ENCODE measurements at regions not wholly inside any gene's neighbourhood (a gene's known extent, or its start where the extent isn't known, plus 50 kb on each side); places are given as distances from the start of the nearest gene placed in this dataset.
A peak's percentile ranks its signal among the peaks of the same experiment; 100 is the strongest.
"Not testable (repeated sequence)": the region's sequence is repeated elsewhere in the genome, so short reads cannot be mapped to it uniquely, and the experiment has no call there.

DNA sequence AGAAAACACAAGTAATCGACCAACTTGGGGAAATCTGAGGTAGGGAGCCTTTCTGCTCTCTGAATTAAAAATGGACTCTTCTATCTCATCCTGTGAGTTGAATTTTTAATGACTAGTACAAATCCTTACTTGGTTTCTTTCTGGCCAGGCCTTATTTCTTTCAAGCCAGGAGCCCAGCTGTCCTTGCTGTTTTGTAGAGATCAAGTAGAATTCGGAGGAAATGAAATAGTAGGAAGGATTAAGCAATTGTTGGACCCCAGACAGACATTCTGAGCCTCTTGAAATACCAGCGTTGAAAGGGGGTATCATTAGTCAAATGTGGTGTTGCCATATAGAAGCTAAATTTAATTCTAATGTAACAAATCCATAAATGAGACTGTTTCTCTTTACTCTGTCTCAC is 53.7 kb upstream of the SMIM15 start:
- ATAC-seq, result no peak
- DNase-seq, result no peak
- Mint-ChIP-seq H3K4me3 (no peak overlapping the region), H3K36me3 (ENCODE audit: insufficient read depth) (no peaks in the 10 kb centered on the region), H3K27me3 (ENCODE audit: low read depth) (peaks cover 4% of the 10 kb centered on the region), H3K9me3 (no peaks in the 10 kb centered on the region), H3K4me1 (ENCODE audit: low read depth) (no peaks in the 10 kb centered on the region)

- Mint-ChIP-seq H3K4me3 (no peak overlapping the region), H3K36me3 (ENCODE audit: insufficient read depth) (no peaks in the 10 kb centered on the region), H3K4me1 (ENCODE audit: low read depth) (no peaks in the 10 kb centered on the region), H3K27me3 (ENCODE audit: low read depth) (peaks cover 4% of the 10 kb centered on the region), H3K9me3 (no peaks in the 10 kb centered on the region)
- DNase-seq, result no peak
- no peak for ATAC-seq
These were observed 54.5 kb upstream of the SMIM15 start for GRCh38 chr5:61216741-61217140.

- no peaks in the 10 kb centered on the region for H3K36me3 Mint-ChIP-seq (ENCODE audit: insufficient read depth)
- H3K4me1 Mint-ChIP-seq (ENCODE audit: low read depth), result no peaks in the 10 kb centered on the region
- H3K9me3 Mint-ChIP-seq, result no peaks in the 10 kb centered on the region
- H3K4me3 Mint-ChIP-seq, result no peak overlapping the region
- DNase-seq (no peak), ATAC-seq (no peak)
- H3K27me3 Mint-ChIP-seq (ENCODE audit: low read depth), result peaks cover 4% of the 10 kb centered on the region
These were observed 54.9 kb upstream of the SMIM15 start for GRCh38 chr5:61217214-61217613.

DNA sequence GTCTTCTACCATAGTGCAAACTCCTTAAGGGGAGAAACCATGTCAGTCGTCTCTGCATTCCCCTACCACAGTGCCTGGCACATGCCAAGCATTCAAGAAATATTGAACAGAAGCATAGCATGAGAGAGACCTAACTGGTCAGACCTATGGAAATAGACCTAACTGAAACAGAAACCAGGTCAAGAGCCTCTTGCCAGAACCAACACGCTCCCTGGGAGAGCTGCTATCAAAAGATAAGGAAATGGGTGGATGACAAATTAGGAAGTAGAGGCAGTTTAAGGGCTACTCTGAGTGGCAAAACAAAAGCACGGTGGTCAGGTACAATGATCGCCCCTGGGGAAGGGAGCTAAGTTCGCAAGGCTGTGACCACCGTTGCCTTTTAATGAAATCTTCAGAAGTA is 66.0 kb upstream of the SMIM15 start:
- no peak for DNase-seq
- Mint-ChIP-seq H3K9me3 (no peaks in the 10 kb centered on the region), H3K27me3 (ENCODE audit: low read depth) (no peaks in the 10 kb centered on the region), H3K4me1 (ENCODE audit: low read depth) (no peaks in the 10 kb centered on the region), H3K4me3 (no peak overlapping the region), H3K36me3 (ENCODE audit: insufficient read depth) (no peaks in the 10 kb centered on the region)
- no peak for ATAC-seq

DNA sequence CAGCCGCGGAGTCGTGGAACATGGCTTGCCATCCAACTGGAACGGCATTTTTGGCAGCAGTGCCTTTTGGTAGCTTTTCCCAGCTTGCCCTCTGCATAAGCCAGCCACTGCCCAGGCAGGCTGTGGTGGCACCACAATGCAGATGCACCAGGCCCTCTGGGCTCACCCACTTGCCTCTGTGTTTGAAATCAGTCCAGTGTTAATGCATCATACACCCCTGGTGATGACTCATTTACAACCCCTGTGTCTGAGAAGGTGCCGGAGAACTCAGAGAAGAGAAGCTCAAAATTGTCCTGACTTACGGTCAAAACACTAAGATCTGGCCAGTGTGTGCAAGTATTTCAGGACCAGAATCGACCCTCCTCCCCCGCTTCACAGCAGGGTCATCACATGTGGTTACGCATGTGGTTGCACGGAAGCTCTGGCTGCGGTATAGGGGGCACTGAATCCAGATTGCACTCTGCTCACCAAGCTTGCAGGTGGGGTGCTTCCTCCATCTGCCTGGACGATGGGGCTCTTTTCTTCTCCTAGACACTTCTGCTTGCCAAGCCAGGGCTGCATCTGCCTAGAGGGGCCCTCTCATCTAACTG is 66.5 kb upstream of the SMIM15 start:
- Mint-ChIP-seq H3K4me1 (ENCODE audit: low read depth) (no peaks in the 10 kb centered on the region), H3K4me3 (no peak overlapping the region), H3K27me3 (ENCODE audit: low read depth) (peaks cover 3% of the 10 kb centered on the region), H3K36me3 (ENCODE audit: insufficient read depth) (no peaks in the 10 kb centered on the region), H3K9me3 (no peaks in the 10 kb centered on the region)
- DNase-seq (no peak), ATAC-seq (peak in 1 of 2 donors; percentile 35)

GRCh38 chr5:61229416-61229815 is 67.1 kb upstream of the SMIM15 start:
- H3K4me1 Mint-ChIP-seq (ENCODE audit: low read depth), result no peaks in the 10 kb centered on the region
- H3K36me3 Mint-ChIP-seq (ENCODE audit: insufficient read depth), result no peaks in the 10 kb centered on the region
- DNase-seq (no peak), ATAC-seq (no peak)
- no peak overlapping the region for H3K4me3 Mint-ChIP-seq
- peaks cover 5% of the 10 kb centered on the region for H3K27me3 Mint-ChIP-seq (ENCODE audit: low read depth)
- no peaks in the 10 kb centered on the region for H3K9me3 Mint-ChIP-seq

DNA sequence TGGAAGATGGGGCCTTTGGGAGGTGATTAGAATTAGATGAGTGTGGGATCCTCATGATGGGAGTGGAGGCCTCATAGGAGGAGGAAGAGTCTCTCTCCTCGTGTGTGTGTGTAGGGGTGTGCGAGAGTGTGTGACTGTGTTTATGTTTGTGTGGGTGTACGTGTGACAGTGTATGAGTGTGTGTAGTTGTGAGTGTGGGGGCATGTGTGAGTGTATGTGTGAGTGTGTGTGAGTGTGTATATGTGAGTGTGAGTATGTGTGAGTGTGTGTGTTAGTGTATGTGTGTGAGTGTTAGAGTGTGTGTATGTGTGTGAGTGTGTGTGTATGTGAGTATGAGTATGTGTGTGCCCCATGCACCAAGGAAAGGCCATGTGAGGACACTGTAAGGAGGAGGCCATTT is 68.2 kb upstream of the SMIM15 start:
- no peaks in the 10 kb centered on the region for H3K4me1 Mint-ChIP-seq (ENCODE audit: low read depth)
- no peak overlapping the region for H3K4me3 Mint-ChIP-seq
- DNase-seq (no peak), ATAC-seq (no peak)
- peaks cover 8% of the 10 kb centered on the region for H3K27me3 Mint-ChIP-seq (ENCODE audit: low read depth)
- no peaks in the 10 kb centered on the region for H3K36me3 Mint-ChIP-seq (ENCODE audit: insufficient read depth)
- no peaks in the 10 kb centered on the region for H3K9me3 Mint-ChIP-seq

DNA sequence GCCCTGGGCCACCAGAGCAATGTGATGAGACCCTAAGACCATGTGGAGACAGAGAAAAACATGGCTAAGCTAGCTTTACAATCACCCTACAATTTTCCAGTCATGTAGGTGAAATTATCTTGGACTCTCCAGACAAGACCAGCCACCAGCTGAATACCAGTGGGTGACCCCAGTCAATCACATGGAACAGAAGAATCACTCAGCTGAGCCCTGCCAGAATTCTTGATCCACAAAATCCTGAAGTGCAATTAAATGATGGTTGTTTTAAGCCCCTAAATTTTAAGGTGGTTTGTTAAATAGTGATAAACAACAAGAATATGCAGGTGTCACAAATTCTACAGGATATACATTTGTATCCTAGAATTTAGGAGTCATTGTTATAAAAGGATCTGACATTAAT is 69.5 kb upstream of the SMIM15 start:
- H3K4me3 Mint-ChIP-seq, result no peak overlapping the region
- H3K4me1 Mint-ChIP-seq (ENCODE audit: low read depth), result no peaks in the 10 kb centered on the region
- H3K36me3 Mint-ChIP-seq (ENCODE audit: insufficient read depth), result no peaks in the 10 kb centered on the region

DNA sequence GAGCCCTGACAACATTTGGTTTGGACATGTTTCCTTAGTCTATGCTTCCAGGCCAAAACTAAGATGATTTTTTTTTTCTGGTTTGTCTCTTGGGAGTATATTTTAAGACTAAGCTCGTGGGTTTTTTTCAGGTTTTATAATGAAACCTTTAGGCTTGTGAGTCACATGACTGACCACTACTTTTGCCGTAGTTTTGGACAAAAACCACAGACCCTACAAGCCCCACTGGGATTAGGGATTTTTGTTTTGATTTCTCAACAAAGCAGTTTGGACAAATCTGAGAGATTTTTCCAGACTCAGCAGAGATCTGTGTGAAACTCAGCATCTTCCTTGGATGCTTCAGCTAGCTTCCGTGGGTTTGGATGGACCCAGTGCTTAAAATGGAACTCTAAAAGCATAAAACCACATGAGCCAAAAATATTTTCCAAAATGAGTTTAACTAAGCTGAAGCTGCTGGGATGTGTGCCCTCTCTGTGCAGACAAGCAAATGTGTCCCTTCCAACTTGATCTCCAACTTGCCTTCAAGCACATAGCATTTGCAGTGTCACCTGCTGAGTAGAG is 70.3 kb upstream of the SMIM15 start:
- no peaks in the 10 kb centered on the region for H3K4me1 Mint-ChIP-seq (ENCODE audit: low read depth)
- H3K9me3 Mint-ChIP-seq, result no peaks in the 10 kb centered on the region
- no peaks in the 10 kb centered on the region for H3K36me3 Mint-ChIP-seq (ENCODE audit: insufficient read depth)
- DNase-seq, result no peak
- ATAC-seq, result no peak
- H3K27me3 Mint-ChIP-seq (ENCODE audit: low read depth), result peaks cover 8% of the 10 kb centered on the region
- no peak overlapping the region for H3K4me3 Mint-ChIP-seq

More for the DNA sequence above, 69.5 kb upstream of the SMIM15 start:
- H3K27me3 Mint-ChIP-seq (ENCODE audit: low read depth), result peaks cover 8% of the 10 kb centered on the region
- no peak for ATAC-seq
- no peak for DNase-seq
- no peaks in the 10 kb centered on the region for H3K9me3 Mint-ChIP-seq

- H3K36me3 Mint-ChIP-seq (ENCODE audit: insufficient read depth), result no peaks in the 10 kb centered on the region
These were observed 71.8 kb upstream of the SMIM15 start for GRCh38 chr5:61234019-61234418.

DNA sequence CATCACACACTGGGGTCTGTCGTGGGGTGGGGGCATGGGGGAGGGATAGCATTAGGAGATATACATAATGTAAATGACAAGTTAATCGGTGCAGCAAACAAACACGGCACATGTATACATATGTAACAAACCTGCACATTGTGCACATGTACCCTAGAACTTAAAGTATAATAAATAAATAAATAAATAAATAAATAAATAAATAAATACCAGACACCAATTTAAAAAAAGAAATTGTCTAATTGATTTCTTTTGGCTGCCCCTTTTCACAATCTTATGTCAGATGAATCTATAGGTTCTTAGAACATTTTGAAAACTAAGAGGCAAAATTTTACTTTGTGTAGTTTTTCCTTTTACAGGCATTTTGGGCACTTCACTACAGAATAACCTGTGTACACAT is 74.4 kb upstream of the SMIM15 start:
- not testable (repeated sequence) for H3K4me3 Mint-ChIP-seq; DNase-seq; H3K4me1 Mint-ChIP-seq (ENCODE audit: low read depth); ATAC-seq; H3K9me3 Mint-ChIP-seq; H3K36me3 Mint-ChIP-seq (ENCODE audit: insufficient read depth)
- H3K27me3 Mint-ChIP-seq (ENCODE audit: low read depth), result peaks cover 11% of the 10 kb centered on the region

More at GRCh38 chr5:61234019-61234418, 71.8 kb upstream of the SMIM15 start:
- Mint-ChIP-seq H3K27me3 (ENCODE audit: low read depth) (peaks cover 11% of the 10 kb centered on the region), H3K4me3 (no peak overlapping the region), H3K4me1 (ENCODE audit: low read depth) (no peaks in the 10 kb centered on the region), H3K9me3 (no peaks in the 10 kb centered on the region)
- ATAC-seq, result no peak
- no peak for DNase-seq

DNA sequence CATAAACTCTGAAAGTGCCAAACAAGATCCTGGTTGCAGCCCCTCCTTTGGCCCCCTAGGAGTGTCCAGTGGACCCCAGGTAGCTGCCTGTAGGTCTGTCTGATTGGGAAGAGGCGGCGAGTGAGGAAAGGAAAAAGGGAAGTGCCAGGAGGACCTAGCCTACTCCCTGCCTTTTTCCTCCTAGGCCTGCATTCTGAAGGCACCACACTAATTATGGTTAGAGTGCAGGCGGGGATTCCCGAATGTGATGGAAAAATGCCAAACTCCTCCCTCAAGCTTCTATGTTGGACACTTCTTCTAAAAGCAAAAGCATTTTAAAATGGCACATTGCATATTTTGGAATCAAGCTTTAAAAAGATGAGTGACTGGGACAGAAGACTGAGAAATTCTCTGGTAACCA is 83.2 kb upstream of the SMIM15 start:
- H3K9me3 Mint-ChIP-seq, result peaks cover 5% of the 10 kb centered on the region
- ATAC-seq, result no peak
- H3K36me3 Mint-ChIP-seq (ENCODE audit: insufficient read depth), result no peaks in the 10 kb centered on the region
- H3K4me3 Mint-ChIP-seq, result no peak overlapping the region
- no peaks in the 10 kb centered on the region for H3K27me3 Mint-ChIP-seq (ENCODE audit: low read depth)
- DNase-seq, result no peak
- no peaks in the 10 kb centered on the region for H3K4me1 Mint-ChIP-seq (ENCODE audit: low read depth)

DNA sequence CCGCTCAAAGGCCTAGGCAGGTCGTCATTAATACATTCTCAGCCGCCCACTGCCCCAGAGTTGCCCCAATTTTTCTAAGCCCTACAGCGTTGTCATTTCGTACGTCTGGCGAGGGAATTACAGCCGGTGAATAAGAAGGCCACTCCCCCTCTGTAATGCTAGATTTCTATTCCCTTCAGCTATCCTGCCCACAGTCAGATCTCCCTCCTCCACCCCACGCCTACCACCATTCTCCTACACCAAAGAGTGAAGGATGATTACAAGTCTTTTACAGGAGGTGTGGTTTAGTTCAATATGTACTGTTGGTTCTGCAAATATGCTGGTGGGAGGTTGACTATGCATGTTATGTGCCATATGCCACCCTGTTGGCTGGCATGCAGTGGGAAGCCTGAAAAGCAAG is 83.7 kb upstream of the SMIM15 start:
- ATAC-seq, result no peak
- H3K36me3 Mint-ChIP-seq (ENCODE audit: insufficient read depth), result no peaks in the 10 kb centered on the region
- DNase-seq, result no peak
- H3K4me1 Mint-ChIP-seq (ENCODE audit: low read depth), result no peaks in the 10 kb centered on the region
- peaks cover 5% of the 10 kb centered on the region for H3K9me3 Mint-ChIP-seq
- no peaks in the 10 kb centered on the region for H3K27me3 Mint-ChIP-seq (ENCODE audit: low read depth)
- no peak overlapping the region for H3K4me3 Mint-ChIP-seq

DNA sequence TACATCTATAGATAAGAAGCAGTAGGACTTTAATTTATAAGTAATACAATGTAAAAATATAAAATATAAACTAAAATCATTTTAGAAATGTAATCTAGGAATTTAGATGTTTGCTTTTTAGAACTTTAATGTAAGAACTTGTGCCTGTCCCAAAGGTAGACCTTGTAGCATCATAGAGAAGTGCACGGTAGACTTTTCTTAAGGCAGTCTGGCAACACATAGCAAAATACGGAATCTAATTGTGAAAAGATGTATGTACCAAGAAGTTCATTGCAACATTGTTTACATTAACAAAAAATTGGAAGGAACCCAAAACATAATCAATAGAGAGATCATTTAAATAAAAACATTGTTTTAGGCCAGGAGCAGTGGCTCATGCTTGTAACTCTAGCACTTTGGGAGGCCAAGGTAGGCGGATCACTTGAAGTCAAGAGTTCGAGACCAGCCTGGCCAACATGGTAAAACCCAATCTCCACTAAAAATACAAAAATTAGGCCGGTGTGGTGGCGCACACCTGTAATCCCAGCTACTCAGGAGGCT is 84.6 kb upstream of the SMIM15 start:
- ATAC-seq (no peak), DNase-seq (no peak)
- H3K9me3 Mint-ChIP-seq, result peaks cover 5% of the 10 kb centered on the region
- no peak overlapping the region for H3K4me3 Mint-ChIP-seq
- no peaks in the 10 kb centered on the region for H3K36me3 Mint-ChIP-seq (ENCODE audit: insufficient read depth)
- H3K4me1 Mint-ChIP-seq (ENCODE audit: low read depth), result no peaks in the 10 kb centered on the region
- no peaks in the 10 kb centered on the region for H3K27me3 Mint-ChIP-seq (ENCODE audit: low read depth)

DNA sequence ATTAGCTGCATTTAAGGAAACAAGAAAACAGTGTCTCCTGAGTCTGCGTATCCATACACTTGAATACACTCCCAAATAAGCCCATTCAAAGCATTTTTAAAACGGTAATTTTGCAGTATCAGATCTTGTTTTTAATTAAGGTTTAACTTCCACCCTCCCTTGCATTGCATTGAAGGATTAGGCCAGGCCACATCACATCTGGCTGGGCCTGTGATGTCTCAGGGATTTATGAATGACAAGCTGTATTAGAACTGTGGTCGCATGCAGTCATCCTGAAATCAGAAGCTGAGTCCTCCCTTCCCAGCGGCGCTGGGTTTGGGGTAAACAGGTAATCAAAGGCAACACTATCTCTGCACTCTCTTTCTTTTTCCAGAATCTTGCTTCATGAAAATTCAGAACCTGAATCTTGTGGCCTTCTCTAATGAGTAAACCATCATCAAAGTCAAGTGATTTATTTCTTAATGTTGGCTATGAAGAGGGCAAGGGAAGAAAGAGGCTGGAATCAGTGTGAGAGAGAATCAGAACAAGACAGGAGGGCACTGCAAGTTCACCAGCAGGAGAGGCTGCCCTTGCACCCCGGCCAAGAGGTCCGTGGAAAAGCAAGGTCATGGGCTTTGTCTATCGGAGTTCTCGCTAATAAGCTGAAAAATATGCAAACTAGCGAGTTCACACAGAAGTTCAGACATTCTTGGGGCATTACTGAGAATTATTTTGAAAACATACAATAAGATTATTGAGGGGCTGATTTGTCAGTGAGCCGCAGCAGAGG is 80.0 kb upstream of the ZSWIM6 start:
- no peak for ATAC-seq

More for the DNA sequence above, 80.0 kb upstream of the ZSWIM6 start:
- peaks cover 4% of the 10 kb centered on the region for H3K27me3 Mint-ChIP-seq (ENCODE audit: low read depth)
- H3K4me1 Mint-ChIP-seq (ENCODE audit: low read depth), result no peaks in the 10 kb centered on the region
- H3K36me3 Mint-ChIP-seq (ENCODE audit: insufficient read depth), result no peaks in the 10 kb centered on the region
- DNase-seq, result no peak
- H3K4me3 Mint-ChIP-seq, result no peak overlapping the region
- peaks cover 5% of the 10 kb centered on the region for H3K9me3 Mint-ChIP-seq

Data from activated T-cell treated with anti-CD3 and anti-CD28 coated beads, Interleukin-2, amount 50 U/mL, for 4 hours (primary cell).